ENCODE measurements at regions not wholly inside any gene's neighbourhood (a gene's known extent, or its start where the extent isn't known, plus 50 kb on each side); places are given as distances from the start of the nearest gene placed in this dataset.

DNA sequence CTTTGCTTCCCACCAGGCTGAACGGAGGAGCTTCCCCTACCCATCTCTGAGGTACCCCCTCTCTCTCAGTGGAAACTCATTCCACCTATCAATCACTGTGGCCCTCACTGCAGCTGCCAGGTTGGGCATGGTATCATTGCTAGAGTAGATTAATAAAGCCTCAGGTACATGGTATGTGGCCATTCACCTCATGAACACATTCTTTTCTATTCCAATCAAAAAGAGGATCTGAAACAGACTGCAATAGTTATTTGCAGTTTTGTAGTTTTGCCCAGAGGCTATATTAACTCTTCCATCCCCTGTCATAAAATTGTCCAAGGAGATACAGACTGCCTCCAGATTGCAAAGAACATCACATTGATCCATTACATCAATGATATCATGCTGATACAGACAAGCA, 85.8 kb upstream of the MVB12B start:
- no peak for DNase-seq (ENCODE audit: low spot score)
- TF ChIP-seq, protein P1, sequence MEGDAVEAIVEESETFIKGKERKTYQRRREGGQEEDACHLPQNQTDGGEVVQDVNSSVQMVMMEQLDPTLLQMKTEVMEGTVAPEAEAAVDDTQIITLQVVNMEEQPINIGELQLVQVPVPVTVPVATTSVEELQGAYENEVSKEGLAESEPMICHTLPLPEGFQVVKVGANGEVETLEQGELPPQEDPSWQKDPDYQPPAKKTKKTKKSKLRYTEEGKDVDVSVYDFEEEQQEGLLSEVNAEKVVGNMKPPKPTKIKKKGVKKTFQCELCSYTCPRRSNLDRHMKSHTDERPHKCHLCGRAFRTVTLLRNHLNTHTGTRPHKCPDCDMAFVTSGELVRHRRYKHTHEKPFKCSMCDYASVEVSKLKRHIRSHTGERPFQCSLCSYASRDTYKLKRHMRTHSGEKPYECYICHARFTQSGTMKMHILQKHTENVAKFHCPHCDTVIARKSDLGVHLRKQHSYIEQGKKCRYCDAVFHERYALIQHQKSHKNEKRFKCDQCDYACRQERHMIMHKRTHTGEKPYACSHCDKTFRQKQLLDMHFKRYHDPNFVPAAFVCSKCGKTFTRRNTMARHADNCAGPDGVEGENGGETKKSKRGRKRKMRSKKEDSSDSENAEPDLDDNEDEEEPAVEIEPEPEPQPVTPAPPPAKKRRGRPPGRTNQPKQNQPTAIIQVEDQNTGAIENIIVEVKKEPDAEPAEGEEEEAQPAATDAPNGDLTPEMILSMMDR (IDR thresholded peaks at IDR 0.05; ENCODE audit: extremely low read depth, insufficient read depth, missing control alignments), result no peak

DNA sequence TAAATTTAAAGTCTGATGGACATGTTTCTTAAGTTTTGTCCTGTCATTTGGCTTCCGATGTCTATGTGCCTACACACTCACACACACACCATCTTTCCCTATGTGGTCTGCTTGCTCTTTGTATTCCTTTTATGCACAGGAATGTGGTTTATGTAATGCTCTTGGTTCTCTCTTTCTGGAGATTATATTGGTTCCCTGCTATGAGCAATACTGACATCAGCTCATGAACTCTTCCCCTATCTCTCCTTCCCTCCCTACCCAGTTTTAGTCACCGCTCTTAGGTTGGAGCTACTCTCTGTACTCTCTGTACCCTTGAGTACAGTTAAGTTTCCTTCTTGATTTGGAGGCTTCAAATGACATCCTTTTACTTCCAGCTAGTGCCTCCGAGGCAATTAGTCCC, 77.9 kb upstream of the MVB12B start:
- TF ChIP-seq, protein P1 (IDR thresholded peaks at IDR 0.05; ENCODE audit: extremely low read depth, insufficient read depth, missing control alignments), result no peak
- DNase-seq (ENCODE audit: low spot score), result no peak
- in situ Hi-C loops (cut with MboI; ENCODE audit: low pct_unique_long_range_greater_than_20kb, low sequenced_read_pairs, unreplicated experiment), result loop anchor here (25.0 kb wide), 1 partner anchor 836 kb away; no protein-coding TSS in a partner anchor

More for the DNA sequence above, 85.8 kb upstream of the MVB12B start:
- in situ Hi-C loops (cut with MboI; ENCODE audit: low pct_unique_long_range_greater_than_20kb, low sequenced_read_pairs, unreplicated experiment), result loop anchor here (25.0 kb wide), 1 partner anchor 829 kb away; no protein-coding TSS in a partner anchor

DNA sequence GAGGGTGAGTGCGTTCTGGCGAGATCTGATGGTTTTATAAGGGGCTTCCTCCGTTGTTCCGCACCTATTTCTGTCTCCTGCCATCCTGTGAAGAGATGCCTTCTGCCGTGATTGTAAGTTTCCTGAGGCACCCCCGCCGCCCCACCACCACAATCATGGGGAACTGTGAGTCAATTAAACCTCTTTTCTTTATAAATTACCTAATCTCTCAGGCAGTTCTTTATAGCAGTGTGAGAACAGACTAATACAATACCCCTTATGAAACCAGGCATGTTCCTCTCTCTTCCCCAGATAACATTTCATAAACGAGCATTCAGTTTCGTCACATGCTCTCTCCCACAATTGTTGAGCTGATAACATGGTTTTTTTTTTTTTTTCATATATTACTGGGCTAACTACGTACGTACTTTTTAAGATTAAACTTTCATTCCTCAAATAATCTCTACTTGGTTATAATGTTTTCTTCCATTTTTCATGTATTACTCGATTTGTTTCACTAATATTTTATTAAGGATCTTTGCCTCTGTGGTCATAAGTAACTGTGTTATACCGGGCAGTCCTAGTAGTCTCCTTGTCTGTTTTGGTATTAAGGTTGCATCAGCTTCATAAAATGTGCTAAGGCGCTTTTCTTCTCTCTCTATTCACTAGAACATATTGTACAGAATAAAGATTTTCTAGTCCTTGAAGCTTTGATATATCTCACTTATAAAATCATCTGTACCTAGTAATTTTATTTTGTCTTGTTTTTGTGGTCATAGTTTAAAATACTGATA, 64.9 kb upstream of the MVB12B start:
- TF ChIP-seq, protein P1 (IDR thresholded peaks at IDR 0.05; ENCODE audit: extremely low read depth, insufficient read depth, missing control alignments), result no peak
- DNase-seq (ENCODE audit: low spot score), result no peak
- in situ Hi-C loops (cut with MboI; ENCODE audit: low pct_unique_long_range_greater_than_20kb, low sequenced_read_pairs, unreplicated experiment), result no loop called here

DNA sequence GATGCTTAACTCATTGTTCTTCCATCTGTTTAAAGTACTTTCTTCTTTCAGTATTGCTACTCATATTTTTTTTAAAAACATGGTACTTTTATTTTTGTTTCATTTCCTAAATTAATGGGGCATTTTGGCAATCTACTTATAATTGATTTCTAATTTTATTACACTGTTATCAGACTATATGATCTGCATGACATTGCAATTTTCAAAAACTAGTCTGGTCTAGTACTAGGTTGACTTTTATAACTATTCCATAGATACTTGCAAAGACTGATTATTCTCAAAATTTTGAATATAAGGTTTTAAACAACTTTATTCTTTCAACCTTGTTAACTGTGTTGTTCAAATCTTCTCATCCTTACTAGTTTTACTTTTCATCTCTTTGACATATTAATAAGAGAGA, 63.9 kb upstream of the MVB12B start:
- DNase-seq (ENCODE audit: low spot score), result no peak
- TF ChIP-seq, protein P1 (IDR thresholded peaks at IDR 0.05; ENCODE audit: extremely low read depth, insufficient read depth, missing control alignments), result no peak
- in situ Hi-C loops (cut with MboI; ENCODE audit: low pct_unique_long_range_greater_than_20kb, low sequenced_read_pairs, unreplicated experiment), result no loop called here

DNA sequence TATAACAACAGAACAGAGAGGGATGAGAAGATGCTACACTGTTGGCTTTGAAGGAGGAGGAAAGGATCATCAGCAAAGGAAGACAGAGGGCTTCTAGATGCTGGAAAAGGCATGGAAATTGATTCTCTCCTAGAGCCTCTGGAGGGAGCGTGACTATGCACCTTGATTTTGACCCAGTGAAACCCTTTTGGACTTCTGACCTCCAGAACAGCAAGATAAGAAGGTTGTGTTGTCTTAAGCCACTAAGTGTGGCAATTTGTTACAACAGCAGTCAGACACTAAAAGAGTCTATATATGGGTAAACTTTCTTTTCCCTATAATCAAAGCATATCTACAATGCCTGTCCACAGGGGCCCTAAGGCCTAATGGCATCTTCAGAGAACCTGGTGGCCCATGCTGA, 56.1 kb upstream of the MVB12B start:
- in situ Hi-C loops (cut with MboI; ENCODE audit: low pct_unique_long_range_greater_than_20kb, low sequenced_read_pairs, unreplicated experiment), result no loop called here
- no peak for DNase-seq (ENCODE audit: low spot score)

DNA sequence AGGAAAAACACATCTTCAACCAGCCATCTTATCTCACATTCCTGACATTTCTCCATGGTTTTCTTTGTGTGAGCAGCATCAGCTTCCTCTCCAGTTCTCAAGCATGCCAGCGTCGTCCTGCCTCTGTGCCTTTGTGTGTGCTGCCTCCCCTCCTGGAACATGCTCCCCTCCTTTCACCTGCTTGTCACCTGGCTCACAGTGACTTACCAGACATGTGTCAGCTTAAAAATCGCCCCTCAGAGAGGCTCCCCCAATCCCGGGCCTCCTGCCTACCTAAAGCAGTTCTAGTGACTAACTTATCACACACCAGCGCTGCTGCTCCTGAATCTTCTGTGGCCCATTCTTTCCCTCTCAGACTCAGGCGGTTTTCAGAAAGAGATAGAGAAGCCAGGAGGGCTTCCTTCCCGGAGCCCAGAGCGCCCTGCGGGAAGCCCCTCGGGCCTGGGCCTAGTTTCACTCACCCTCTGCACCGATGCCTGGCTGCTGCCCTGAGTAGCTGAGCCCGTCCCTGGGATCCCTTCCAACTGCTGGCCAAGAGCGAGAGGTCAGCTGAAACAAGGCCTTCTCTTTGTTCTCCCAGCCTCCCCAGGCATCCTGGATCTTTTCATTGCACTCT, 51.1 kb upstream of the MVB12B start:
- DNase-seq (ENCODE audit: low spot score), result no peak
- TF ChIP-seq, protein P1 (IDR thresholded peaks at IDR 0.05; ENCODE audit: extremely low read depth, insufficient read depth, missing control alignments), result no peak
- in situ Hi-C loops (cut with MboI; ENCODE audit: low pct_unique_long_range_greater_than_20kb, low sequenced_read_pairs, unreplicated experiment), result no loop called here

More for the DNA sequence above, 56.1 kb upstream of the MVB12B start:
- TF ChIP-seq, protein P1 (IDR thresholded peaks at IDR 0.05; ENCODE audit: extremely low read depth, insufficient read depth, missing control alignments), result no peak
